HG02870 (cell line): ENCODE measurements at regions not wholly inside any gene's neighbourhood (a gene's known extent, or its start where the extent isn't known, plus 50 kb on each side); places are given as distances from the start of the nearest gene placed in this dataset.

ENCODE experiments used
- ATAC-seq: cut with Tn5 transposase; IDR thresholded peaks from one replicate; pipeline ENCODE4 v1.9.1; 2021; ENCODE audit warnings: mild to moderate bottlenecking, moderate library complexity; ENCODE audit not compliant: unreplicated experiment

DNA sequence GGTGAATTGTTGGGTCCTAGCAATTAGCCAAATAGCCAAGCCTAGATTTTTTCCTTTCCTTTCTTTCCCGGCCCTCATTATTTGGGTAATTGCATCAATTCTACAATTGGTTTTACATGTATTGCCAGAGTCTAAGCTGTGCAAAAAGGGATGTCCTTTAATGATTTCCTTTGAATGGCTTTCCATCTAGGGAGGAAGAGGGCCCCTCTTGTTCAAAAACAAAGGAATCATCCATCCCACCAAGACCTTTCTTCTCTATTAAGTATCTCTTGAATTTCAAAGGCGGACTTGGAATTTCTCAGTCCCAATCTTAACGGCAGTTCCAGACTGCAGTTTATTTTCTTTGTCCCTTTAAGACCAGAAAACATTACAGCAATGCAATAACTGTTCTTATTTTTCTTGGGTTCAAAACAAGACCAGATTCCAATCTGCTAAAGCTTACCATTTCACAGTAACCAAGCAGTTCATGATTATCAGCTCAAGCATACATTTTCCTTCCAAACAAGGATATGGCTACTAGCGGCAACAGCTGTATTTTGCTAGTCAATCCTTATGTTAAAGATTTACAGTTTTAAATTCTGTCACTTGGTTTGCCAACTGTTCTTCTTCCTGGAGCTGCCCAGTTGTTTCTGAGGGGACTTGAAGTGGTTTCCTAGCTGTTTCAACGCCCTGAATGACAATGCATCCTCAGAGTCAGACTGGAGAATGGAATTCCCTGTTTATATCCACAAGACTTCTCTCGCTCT, 91.4 kb upstream of the LRIG1 start:
- no peak for ATAC-seq

DNA sequence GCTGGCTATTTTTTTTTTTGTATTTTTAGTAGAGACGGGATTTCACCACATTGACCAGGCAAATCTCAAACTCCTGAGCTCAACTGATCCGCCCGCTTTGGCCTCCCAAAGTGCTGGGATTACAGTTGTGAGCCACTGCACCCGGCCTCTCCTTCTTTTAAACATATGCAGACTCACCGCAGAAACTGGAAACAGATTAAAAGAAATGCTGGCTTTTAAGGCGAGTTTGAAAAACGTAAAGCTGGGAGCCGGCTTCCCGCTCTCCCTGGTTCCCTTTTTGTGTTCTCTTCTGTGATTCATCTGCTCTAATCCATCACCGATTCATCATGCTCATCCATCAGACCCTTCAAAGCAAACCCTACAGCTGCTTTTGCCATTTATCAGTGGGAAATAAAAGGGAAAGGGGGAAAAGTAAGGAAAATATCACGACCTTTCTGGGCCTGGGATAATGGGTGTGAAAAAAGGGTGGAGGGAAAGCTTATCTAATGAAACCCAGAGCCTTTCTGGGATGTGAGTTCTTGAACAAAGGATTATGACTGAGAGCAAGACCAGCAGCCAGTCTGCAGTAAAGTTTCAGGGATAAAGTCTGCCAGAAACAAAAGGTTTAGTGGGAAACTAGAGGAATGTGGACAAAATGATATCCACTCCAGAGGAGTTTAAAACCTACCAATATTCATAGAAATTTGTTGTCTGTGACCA, 92.3 kb upstream of the LRIG1 start:
- ATAC-seq, result no peak

DNA sequence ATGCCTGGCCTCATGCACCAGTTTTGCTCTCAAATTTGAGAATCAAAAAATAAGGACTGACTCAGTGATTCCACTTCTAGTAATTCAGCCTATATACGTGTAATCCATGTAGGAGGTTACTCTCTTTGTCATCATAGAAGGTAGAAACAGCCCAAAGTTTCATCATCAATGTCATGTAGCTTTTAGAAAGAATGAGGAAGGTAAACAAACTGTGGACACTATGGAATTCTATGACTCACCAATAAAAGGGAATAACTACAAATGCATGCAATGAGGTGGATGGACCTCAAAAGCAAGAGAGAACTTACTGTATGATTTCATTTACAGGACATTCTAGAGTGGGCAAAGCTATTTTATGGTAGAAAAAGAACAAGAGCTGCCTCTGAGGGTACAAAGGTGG, 93.2 kb upstream of the LRIG1 start:
- ATAC-seq, result no peak

GRCh38 chr3:66597308-66597863, 96.6 kb upstream of the LRIG1 start:
- ATAC-seq, result no peak

- ATAC-seq, result no peak
Measured at GRCh38 chr3:66598168-66598567, 97.3 kb upstream of the LRIG1 start.

DNA sequence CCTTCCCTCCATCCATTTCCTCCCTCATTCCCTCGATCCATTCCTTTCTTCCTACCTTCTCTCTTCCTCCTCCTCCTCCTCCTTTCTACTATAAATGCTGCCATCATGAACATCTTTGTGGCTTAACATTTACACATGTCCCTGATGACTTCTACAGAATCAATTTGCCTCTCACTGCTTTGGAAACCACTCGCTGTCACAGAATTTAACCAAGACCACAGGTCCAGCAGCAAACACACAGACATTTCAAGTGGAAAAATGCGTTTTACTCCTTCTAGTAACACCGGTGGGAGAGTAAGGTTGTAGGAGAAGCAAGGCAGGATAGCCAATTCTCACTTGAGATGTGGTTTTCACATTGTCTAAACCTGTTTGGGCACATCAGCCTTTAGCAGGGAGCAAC, 101.4 kb upstream of the LRIG1 start:
- no peak for ATAC-seq

DNA sequence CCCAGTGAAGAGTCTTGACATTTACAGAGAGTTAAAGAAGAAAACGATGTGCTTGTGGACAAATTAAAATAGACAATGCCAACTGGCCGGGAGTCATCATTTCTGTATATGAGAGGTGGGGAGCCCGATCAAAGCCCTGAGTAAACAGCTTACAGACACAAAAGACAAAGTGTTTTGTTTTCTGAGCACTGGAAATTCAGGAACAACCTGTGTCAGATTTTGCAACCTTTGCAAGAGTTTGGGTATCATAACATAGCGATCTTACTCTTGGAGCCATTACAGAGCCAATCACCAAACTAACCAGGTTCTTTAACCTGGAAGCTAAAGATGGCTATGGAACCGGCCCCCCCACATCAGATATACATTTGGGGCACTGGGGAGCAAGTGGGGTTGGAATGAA, 101.9 kb upstream of the LRIG1 start:
- no peak for ATAC-seq

GRCh38 chr3:66603151-66603611, 102.4 kb upstream of the LRIG1 start:
- no peak for ATAC-seq

- ATAC-seq, result no peak
Measured at GRCh38 chr3:66604481-66604880, 103.7 kb upstream of the LRIG1 start.

DNA sequence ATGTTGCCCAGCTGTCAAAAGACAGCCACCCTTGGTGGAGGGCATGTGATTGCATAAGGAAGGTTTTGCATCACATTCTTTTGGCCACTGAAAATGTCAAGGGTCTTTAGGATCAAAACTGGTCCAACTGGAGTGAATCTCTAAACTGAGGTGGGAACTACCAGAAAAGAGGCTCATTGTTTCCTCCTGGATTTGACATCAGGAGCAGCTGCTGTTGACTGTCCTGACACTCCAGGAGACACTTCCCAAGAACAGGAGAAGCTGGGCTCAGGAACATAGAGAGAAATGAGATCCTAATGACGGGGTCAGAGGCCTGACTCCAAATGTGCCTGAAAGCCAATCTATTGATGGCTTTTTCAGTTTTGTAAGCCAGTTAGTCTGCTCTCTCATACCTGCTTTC, 105.3 kb upstream of the LRIG1 start:
- no peak for ATAC-seq

GRCh38 chr3:66606868-66607267, 106.0 kb upstream of the LRIG1 start:
- ATAC-seq, result no peak

- no peak for ATAC-seq
Measured at GRCh38 chr3:66609660-66610561, 109.1 kb upstream of the LRIG1 start.

GRCh38 chr3:66610562-66610909, 109.7 kb upstream of the LRIG1 start:
- ATAC-seq, result no peak

GRCh38 chr3:66615643-66616301, 115.0 kb upstream of the LRIG1 start:
- no peak for ATAC-seq

- ATAC-seq, result no peak
Measured at GRCh38 chr3:66617351-66617750, 116.5 kb upstream of the LRIG1 start.

GRCh38 chr3:66618066-66618465, 117.2 kb upstream of the LRIG1 start:
- no peak for ATAC-seq

- no peak for ATAC-seq
Measured at GRCh38 chr3:66620296-66620695, 119.5 kb upstream of the LRIG1 start.

DNA sequence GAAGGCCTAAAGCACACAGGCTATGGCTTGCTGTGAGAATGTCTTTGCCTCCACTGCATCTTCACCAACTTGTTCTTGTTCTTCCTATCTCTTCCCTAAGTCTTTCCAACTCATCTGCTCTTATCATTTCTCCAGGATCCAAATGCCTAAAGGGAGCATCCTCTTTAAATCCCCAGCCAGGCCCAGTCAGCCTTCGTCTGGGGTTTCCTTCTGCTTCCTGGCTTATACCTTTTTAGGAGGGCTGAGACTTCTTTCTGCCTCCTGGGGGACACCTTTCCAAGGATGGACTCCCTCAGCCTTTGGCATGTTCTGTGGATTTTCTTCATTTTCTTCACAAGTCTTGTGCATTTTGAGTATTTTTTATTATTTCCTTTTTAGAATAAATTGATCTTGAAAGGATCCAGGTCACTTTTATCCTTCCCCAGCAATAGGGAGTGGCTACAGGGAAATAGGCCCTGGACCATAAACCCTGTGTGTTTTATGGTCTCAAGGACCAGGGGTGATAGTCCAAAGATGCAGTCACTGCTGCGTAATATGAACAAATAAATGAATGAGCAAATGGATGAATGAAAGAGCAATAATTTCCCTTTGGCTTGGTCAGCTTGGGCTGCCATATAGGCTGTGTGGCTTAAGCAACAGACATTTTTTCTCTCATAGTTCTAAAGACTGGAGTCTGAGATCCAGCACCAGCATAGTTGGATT, 122.1 kb upstream of the LRIG1 start:
- no peak for ATAC-seq

DNA sequence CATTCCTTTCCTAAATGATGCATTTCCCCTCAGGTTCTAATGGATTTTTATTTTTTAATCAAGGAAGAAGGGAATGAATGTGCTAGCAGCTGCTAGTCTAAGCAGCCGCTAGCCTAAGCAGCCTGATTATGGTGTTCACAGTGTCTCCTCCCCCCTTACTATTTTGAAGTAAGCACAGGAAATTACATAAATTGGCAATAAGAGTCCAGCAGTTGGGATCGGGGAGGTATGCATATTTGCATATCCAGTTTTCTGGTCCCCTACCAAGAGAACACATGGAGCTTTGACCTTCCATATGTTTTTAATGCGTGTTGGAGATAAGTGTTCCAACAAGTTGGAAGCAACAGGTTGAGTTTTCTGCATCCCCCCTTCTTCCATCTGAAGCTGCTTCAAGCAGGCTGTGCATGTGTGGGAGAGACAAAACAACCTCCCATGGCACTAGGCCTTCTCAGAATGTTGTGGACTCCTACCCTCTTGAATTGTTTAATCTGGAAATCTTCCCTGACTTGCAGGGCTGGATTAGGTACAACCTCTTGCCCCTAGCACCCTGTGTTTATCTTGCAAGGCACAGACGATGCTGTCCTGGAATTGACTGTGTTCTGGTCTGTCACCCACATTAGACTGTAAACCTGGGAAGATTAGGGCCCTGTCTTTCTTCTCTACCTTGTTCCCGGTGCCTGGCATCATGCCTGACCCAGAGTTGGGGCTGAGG, 124.8 kb upstream of the LRIG1 start:
- ATAC-seq, result no peak
